IMR-90 (cell line): ENCODE measurements at regions not wholly inside any gene's neighbourhood (a gene's known extent, or its start where the extent isn't known, plus 50 kb on each side); places are given as distances from the start of the nearest gene placed in this dataset.

Experiments
- ATAC-seq: fragments of 200-7000 bp; cut with Tn5 transposase; 2 replicates; pipeline ENCODE4 v1.9.1; 2020; ENCODE audit warnings: low read depth, mild to moderate bottlenecking, moderate library complexity
- BruUV-seq: library from RNA; stranded (reverse); fragments of 400-500 nt; replicated peaks from 2 replicates; lab custom pipeline; 2021; lab: Mats Ljungman, UMichigan
- CTCF ChIA-PET: fragments of 300-600 bp; formaldehyde crosslinking; extraction: SDS; loops from one replicate; lab custom pipeline; 2021; ENCODE audit warnings: antibody characterized with exemption; lab: Yijun Ruan, JAX
- POLR2A ChIA-PET: fragments of 300-600 bp; sonication (Branson Sonifier 250); formaldehyde crosslinking; loops from one replicate; lab custom pipeline; 2022; ENCODE audit warnings: antibody characterized with exemption; ENCODE audit not compliant: unreplicated experiment; lab: Charles Lee
- DNase-seq: peaks from one replicate; pipeline ENCODE4 v3.0.0; 2013
- H2AFZ ChIP-seq: replicated peaks from 2 replicates; pipeline ENCODE3; 2013; ENCODE audit warnings: low read length, mild to moderate bottlenecking; ENCODE audit not compliant: poor library complexity
- H2AK5ac ChIP-seq: 2 replicates; pipeline ENCODE4 v1.6.1; 2013; ENCODE audit warnings: low read depth, low read length, inconsistent platforms
- H2AK9ac ChIP-seq: replicated peaks from 2 replicates; pipeline ENCODE3; 2013; ENCODE audit warnings: mild to moderate bottlenecking, low read depth, low read length, moderate library complexity; ENCODE audit not compliant: poor library complexity
- H2BK120ac ChIP-seq: 2 replicates; pipeline ENCODE4 v1.6.1; 2013; ENCODE audit warnings: low read depth, low read length, inconsistent platforms
- H2BK15ac ChIP-seq: 3 replicates; pipeline ENCODE4 v1.6.1; 2013; ENCODE audit warnings: low read depth, low read length, inconsistent platforms
- H2BK20ac ChIP-seq: 2 replicates; pipeline ENCODE4 v1.6.1; 2013; ENCODE audit warnings: low read depth, mild to moderate bottlenecking, inconsistent platforms, low read length, moderate library complexity
- H2BK5ac ChIP-seq: 2 replicates; pipeline ENCODE4 v1.6.1; 2013; ENCODE audit warnings: mild to moderate bottlenecking, low read depth, low read length, inconsistent platforms; ENCODE audit not compliant: poor library complexity, severe bottlenecking
- H3K14ac ChIP-seq: replicated peaks from 2 replicates; pipeline ENCODE4 v1.6.1; 2013; ENCODE audit warnings: low read depth, low read length, inconsistent platforms
- H3K18ac ChIP-seq: 2 replicates; pipeline ENCODE4 v1.6.1; 2013; ENCODE audit warnings: low read depth, low read length, control low read depth
- H3K23ac ChIP-seq: 2 replicates; pipeline ENCODE4 v1.6.1; 2013; ENCODE audit warnings: low read depth, low read length, inconsistent platforms
- H3K27ac ChIP-seq: 2 replicates; pipeline ENCODE4 v1.5.1; 2013; ENCODE audit warnings: mild to moderate bottlenecking, control low read depth, low read length; ENCODE audit not compliant: insufficient read depth
- H3K27me3 ChIP-seq: 2 replicates; pipeline ENCODE4 v1.6.1; 2013; ENCODE audit warnings: low read length; ENCODE audit not compliant: control insufficient read depth, insufficient read depth
- H3K36me3 ChIP-seq: 2 replicates; pipeline ENCODE4 v1.6.1; 2013; ENCODE audit warnings: low read length, mixed read lengths; ENCODE audit not compliant: control insufficient read depth, insufficient read depth
- H3K4ac ChIP-seq: 2 replicates; pipeline ENCODE4 v1.6.1; 2013; ENCODE audit warnings: low read depth, low read length, inconsistent platforms
- H3K4me1 ChIP-seq: 2 replicates; pipeline ENCODE4 v1.6.1; 2013; ENCODE audit warnings: low read length, mixed read lengths; ENCODE audit not compliant: control insufficient read depth, insufficient read depth
- H3K4me2 ChIP-seq: 2 replicates; pipeline ENCODE4 v1.6.1; 2013; ENCODE audit warnings: low read depth, mild to moderate bottlenecking, control low read depth, low read length, moderate library complexity
- H3K4me3 ChIP-seq: 2 replicates; pipeline ENCODE4 v1.5.1; 2013; ENCODE audit warnings: low read depth, mild to moderate bottlenecking, control low read depth, low read length, moderate library complexity; ENCODE audit not compliant: insufficient read depth
- H3K56ac ChIP-seq: 2 replicates; pipeline ENCODE4 v1.6.1; 2013; ENCODE audit warnings: low read length, inconsistent platforms; ENCODE audit not compliant: insufficient read depth; ENCODE audit errors: extremely low read depth
- H3K79me1 ChIP-seq, 2 experiments: 2 replicates each; pipeline ENCODE4 v1.6.1; 2013; ENCODE audit warnings: low read length in 2 of 2, inconsistent platforms in 1 of 2, low read depth in 1 of 2
- H3K9ac ChIP-seq: 2 replicates; pipeline ENCODE4 v1.6.1; 2013; ENCODE audit warnings: low read depth, low read length, control low read depth
- H3K9me1 ChIP-seq: 2 replicates; pipeline ENCODE4 v1.6.1; 2013; ENCODE audit warnings: low read length, inconsistent platforms; ENCODE audit not compliant: insufficient read depth
- H3K9me3 ChIP-seq: 2 replicates; pipeline ENCODE4 v1.6.1; 2013; ENCODE audit warnings: low read length; ENCODE audit not compliant: control insufficient read depth, insufficient read depth
- H4K20me1 ChIP-seq: 2 replicates; pipeline ENCODE4 v1.6.1; 2013; ENCODE audit warnings: low read length, inconsistent platforms; ENCODE audit not compliant: insufficient read depth
- H4K5ac ChIP-seq: 2 replicates; pipeline ENCODE4 v1.6.1; 2013; ENCODE audit warnings: mild to moderate bottlenecking, low read depth, low read length, control low read depth
- H4K8ac ChIP-seq, 2 experiments: 2 replicates each; pipeline ENCODE4 v1.6.1; 2013; ENCODE audit warnings: low read depth in 2 of 2, low read length in 2 of 2, control low read depth in 1 of 2, inconsistent platforms in 1 of 2
- H4K91ac ChIP-seq: 2 replicates; pipeline ENCODE4 v1.6.1; 2013; ENCODE audit warnings: low read depth, low read length, inconsistent platforms; ENCODE audit not compliant: insufficient read depth
- BHLHE40 ChIP-seq: fragments of 150-350 bp; IDR thresholded peaks from 2 replicates; pipeline ENCODE4 v1.6.1; 2016; ENCODE audit warnings: mild to moderate bottlenecking, low read depth, low read length
- MAFK ChIP-seq: IDR thresholded peaks from 2 replicates; pipeline ENCODE4 v1.6.1; 2012; ENCODE audit warnings: low read depth, low read length, improper control_type of control experiment
- dilution Hi-C: fragments of 300-500 bp; cut with HindIII; formaldehyde crosslinking; loops from one replicate; pipeline ENCODE4 v1.14.3; 2018; ENCODE audit warnings: low sequenced_read_pairs; ENCODE audit not compliant: unreplicated experiment
- in situ Hi-C: fragments of 300-500 bp; cut with MboI; formaldehyde crosslinking; loops from 3 replicates; pipeline ENCODE4 v1.14.3; 2019; ENCODE audit warnings: low sequenced_read_pairs, inconsistent platforms, mixed read lengths
- intact Hi-C: fragments of 100-400 bp; cut with micrococcal nuclease; formaldehyde crosslinking; loops from 2 replicates; pipeline ENCODE4 v1.10.0; 2022

- no peak for ATAC-seq
- BruUV-seq = no TSS peak
- Histone ChIP-seq H2BK15ac (no peak overlapping the region), H3K36me3 (no peaks in the 10 kb centered on the region), H3K79me1 (no peaks in the 10 kb centered on the region), H3K27ac (no peak overlapping the region), H2AK9ac (no peak overlapping the region), H4K20me1 (no peaks in the 10 kb centered on the region), H2BK120ac (no peak overlapping the region), H3K4me2 (no peak overlapping the region), H3K14ac (no peak overlapping the region), H4K5ac (no peak overlapping the region), H3K4me1 (no peaks in the 10 kb centered on the region), H2AFZ (no peak overlapping the region), H4K91ac (no peak overlapping the region), H3K9me1 (no peaks in the 10 kb centered on the region), H3K18ac (no peak overlapping the region), H3K4me3 (no peak overlapping the region), H3K4ac (no peak overlapping the region), H2BK5ac (no peak overlapping the region), H2BK20ac (no peak overlapping the region), H3K9me3 (no peaks in the 10 kb centered on the region; the same call in 1 of the 2 replicates), H3K23ac (no peak overlapping the region), H4K8ac (no peak overlapping the region), H3K27me3 (no peaks in the 10 kb centered on the region), H2AK5ac (no peak overlapping the region), H3K9ac (no peak overlapping the region), H3K56ac (no peak overlapping the region)
- no peak for DNase-seq
- ChIA-PET CTCF (no interaction called here), POLR2A (no interaction called here)
- TF ChIP-seq MAFK = no peak
- no peak for TF ChIP-seq BHLHE40
- dilution Hi-C loops = no loop called here
- in situ Hi-C loops = no loop called here
- intact Hi-C loops = no loop called here
Observed at GRCh38 chr10:25744574-25744973, 189.5 kb upstream of the MYO3A start.
